SK-N-SH (cell line): ENCODE measurements at regions not wholly inside any gene's neighbourhood (a gene's known extent, or its start where the extent isn't known, plus 50 kb on each side); places are given as distances from the start of the nearest gene placed in this dataset.

Source experiments
- CTCF ChIA-PET: fragments of 300-600, 350-600 bp; formaldehyde crosslinking; extraction: SDS; loops from one replicate; lab custom pipeline; 2021; lab: Yijun Ruan, JAX
- POLR2A ChIA-PET: fragments of 350-600 bp; sonication (Branson Sonifier 250); formaldehyde crosslinking; extraction: SDS; loops from one replicate; lab custom pipeline; 2020; ENCODE audit warnings: antibody characterized with exemption, inconsistent platforms; lab: Yijun Ruan, JAX
- DNase-seq: peaks from one replicate; pipeline ENCODE4 v3.0.0; 2012
- H2AFZ ChIP-seq: fragments of 200-600 bp; sonication (generic); 2 replicates; pipeline ENCODE4 v1.8.1; 2016; ENCODE audit warnings: antibody characterized with exemption, mild to moderate bottlenecking, low read depth
- H3F3A ChIP-seq: fragments of 200-600 bp; sonication (generic); replicated peaks from 2 replicates; pipeline ENCODE3; 2016; ENCODE audit warnings: antibody characterized with exemption, mild to moderate bottlenecking; ENCODE audit not compliant: insufficient read depth
- H3K27ac ChIP-seq, 2 experiments: fragments of 200-500 bp in 1 of 2; fragments of 200-600 bp in 1 of 2; sonication (Bioruptor generic) in 1 of 2; sonication (generic), shearing (Covaris generic) in 1 of 2; 2 replicates each; pipeline versions ENCODE4 v1.5.1 to v1.6.1; 2014 to 2016; ENCODE audit warnings: low read depth in 2 of 2, inconsistent platforms in 1 of 2, low read length in 1 of 2, mild to moderate bottlenecking in 1 of 2, mixed read lengths in 1 of 2
- H3K27me3 ChIP-seq: fragments of 200-600 bp; sonication (generic), shearing (Covaris generic); 2 replicates; pipeline ENCODE4 v1.6.1; 2016; ENCODE audit warnings: mixed run types; ENCODE audit not compliant: insufficient read depth
- H3K36me3 ChIP-seq, 2 experiments: fragments of 200-500 bp in 1 of 2; fragments of 200-600 bp in 1 of 2; sonication (Bioruptor generic) in 1 of 2; sonication (generic) in 1 of 2; replicated peaks in 1 of 2; 2 replicates each; pipeline versions ENCODE3 to v1.5.1; 2014 to 2016; ENCODE audit warnings: low read length in 1 of 2, mild to moderate bottlenecking in 1 of 2; ENCODE audit not compliant: insufficient read depth in 2 of 2, control insufficient read depth in 1 of 2
- H3K4me1 ChIP-seq, 2 experiments: fragments of 200-500 bp in 1 of 2; fragments of 200-600 bp in 1 of 2; sonication (Bioruptor generic) in 1 of 2; sonication (generic), shearing (Covaris generic) in 1 of 2; 2 replicates each; pipeline versions ENCODE4 v1.5.1 to v1.6.1; 2014 to 2016; ENCODE audit warnings: low read depth in 1 of 2, low read length in 1 of 2, mixed run types in 1 of 2; ENCODE audit not compliant: insufficient read depth in 2 of 2, control insufficient read depth in 1 of 2
- H3K4me2 ChIP-seq: fragments of 200-600 bp; sonication (generic), shearing (Covaris generic); 2 replicates; pipeline ENCODE4 v1.6.1; 2017; ENCODE audit warnings: mixed run types
- H3K4me3 ChIP-seq, 2 experiments: fragments of 200-500 bp in 1 of 2; fragments of 200-600 bp in 1 of 2; sonication (Bioruptor generic) in 1 of 2; sonication (generic), shearing (Covaris generic) in 1 of 2; 2 replicates each; pipeline versions ENCODE4 v1.5.1 to v1.8.1; 2014 to 2016; ENCODE audit warnings: low read depth in 2 of 2, inconsistent platforms in 1 of 2, low read length in 1 of 2, mild to moderate bottlenecking in 1 of 2, mixed read lengths in 1 of 2, moderate library complexity in 1 of 2
- H3K79me2 ChIP-seq: fragments of 200-600 bp; sonication (generic); 2 replicates; pipeline ENCODE4 v1.8.1; 2017; ENCODE audit warnings: mild to moderate bottlenecking; ENCODE audit not compliant: insufficient read depth
- H3K9ac ChIP-seq: fragments of 200-600 bp; sonication (generic); 2 replicates; pipeline ENCODE4 v1.6.1; 2017; ENCODE audit warnings: mixed run types
- H3K9me2 ChIP-seq: fragments of 200-600 bp; sonication (generic); 2 replicates; pipeline ENCODE4 v1.6.1; 2017; ENCODE audit warnings: mixed run types
- H3K9me3 ChIP-seq: fragments of 200-600 bp; sonication (generic); 2 replicates; pipeline ENCODE4 v1.6.1; 2017; ENCODE audit warnings: mixed run types, mild to moderate bottlenecking, moderate library complexity
- H4K20me1 ChIP-seq: fragments of 200-600 bp; sonication (generic); 2 replicates; pipeline ENCODE4 v1.6.1; 2017; ENCODE audit warnings: mild to moderate bottlenecking, mixed run types; ENCODE audit not compliant: insufficient read depth
- TAF1 ChIP-seq: IDR thresholded peaks from 2 replicates; pipeline ENCODE4 v1.6.1; 2012; ENCODE audit warnings: low read depth, mild to moderate bottlenecking, low read length, moderate library complexity, borderline replicate concordance
- WGBS: methylation state at CpG from one replicate; pipeline ENCODE4 v1.1.6; 2017; ENCODE audit warnings: low lambda C conversion rate; 5-methylcytosine and 5-hydroxymethylcytosine counted together
- small RNA-seq, 7 experiments: library from RNA; depleted of rRNA; stranded (forward); fragments of <200 nt; gene quantifications; one replicate each; pipeline ENCODE3, GENCODE V24; 2012

DNA sequence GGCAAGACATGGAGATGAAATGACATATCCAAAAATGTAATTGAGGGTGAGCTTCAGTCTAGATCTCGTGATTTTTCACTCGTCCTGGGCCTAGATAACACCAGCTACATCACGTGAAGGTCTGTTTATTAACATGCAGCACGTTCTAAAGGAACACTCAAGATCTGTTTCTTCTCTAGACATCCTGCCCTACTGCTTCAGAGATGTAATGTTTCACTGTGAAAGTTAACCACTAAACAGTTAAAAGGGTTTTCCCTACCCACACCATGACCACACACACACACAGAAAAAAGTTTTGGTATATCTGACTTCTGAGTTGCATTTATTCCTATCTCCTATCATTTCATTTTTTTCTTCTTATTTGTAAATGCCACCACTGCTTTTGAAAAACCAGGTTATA, 52.3 kb upstream of the SMIM31 start:
- no peak for DNase-seq
- Histone ChIP-seq H3K4me2 (no peak overlapping the region), H3F3A (no peaks in the 10 kb centered on the region), H3K9ac (no peak overlapping the region), H3K27ac (no peak overlapping the region), H3K79me2 (no peaks in the 10 kb centered on the region), H3K36me3 (no peaks in the 10 kb centered on the region), H3K9me3 (no peaks in the 10 kb centered on the region), H3K4me1 (no peaks in the 10 kb centered on the region), H2AFZ (no peak overlapping the region), H3K9me2 (no peaks in the 10 kb centered on the region), H3K4me3 (no peak overlapping the region), H4K20me1 (no peaks in the 10 kb centered on the region), H3K27me3 (no peaks in the 10 kb centered on the region)
- CTCF ChIA-PET: no interaction called here
- POLR2A ChIA-PET: no interaction called here
- no peak for TF ChIP-seq TAF1
- 0% methylated on average over 4 of the region's 4 CpGs for WGBS

Small RNA genes lying in the stretch of these regions (small RNA-seq; reads per million reads assigned to genes)
- 0 reads per million in 7 experiments for gene AC074198.2
- gene RNU6-284P: 0 reads per million in 7 experiments
